ENCODE measurements at regions not wholly inside any gene's neighbourhood (a gene's known extent, or its start where the extent isn't known, plus 50 kb on each side); places are given as distances from the start of the nearest gene placed in this dataset.
A peak's percentile ranks its signal among the peaks of the same experiment; 100 is the strongest.

GRCh38 chr9:129316281-129317030 is 138.4 kb upstream of the IER5L start:
- H3K27me3 ChIP-seq (replicated peaks; ENCODE audit: insufficient read depth) = no peaks in the 10 kb centered on the region
- peak overlapping the region; percentile 81 for H3K27ac ChIP-seq
- H2AFZ ChIP-seq = no peak overlapping the region
- peaks cover 42% of the 10 kb centered on the region for H3K4me1 ChIP-seq (ENCODE audit: insufficient read depth)
- no peak overlapping the region for H3K4me3 ChIP-seq
- no peak overlapping the region for H3K4me2 ChIP-seq (ENCODE audit: unreplicated experiment)
- no peaks in the 10 kb centered on the region for H4K20me1 ChIP-seq (ENCODE audit: insufficient read depth)
- no peaks in the 10 kb centered on the region for H3K36me3 ChIP-seq (ENCODE audit: low read depth)
- TF ChIP-seq EZH2 (IDR thresholded peaks at IDR 0.05; ENCODE audit: insufficient read depth, poor library complexity, severe bottlenecking) (no peak), EZH2phosphoT487 (IDR thresholded peaks at IDR 0.05; ENCODE audit: insufficient read depth, low read depth) (no peak)
- no peak for DNase-seq
- WGBS, 2 experiments (ENCODE audit: low coverage in 1 of 2, low lambda C conversion rate in 2 of 2, missing lambda C conversion rate in 2 of 2) = 86 to 87% methylated on average over 13 to 14 of the region's 14 CpGs
- H3F3A ChIP-seq (ENCODE audit: insufficient read depth) = peaks cover 12% of the 10 kb centered on the region
- in situ Hi-C loops (cut with MboI) = no loop called here
- H3K9me2 ChIP-seq (ENCODE audit: insufficient read depth) = no peaks in the 10 kb centered on the region
- no peaks in the 10 kb centered on the region for H3K79me2 ChIP-seq (ENCODE audit: insufficient read depth)
- H3K9ac ChIP-seq = 0 out of 2 replicates have a peak overlapping the region, but pooled peaks have one; percentile 56
- H3K9me3 ChIP-seq (ENCODE audit: low read depth) = no peaks in the 10 kb centered on the region

DNA sequence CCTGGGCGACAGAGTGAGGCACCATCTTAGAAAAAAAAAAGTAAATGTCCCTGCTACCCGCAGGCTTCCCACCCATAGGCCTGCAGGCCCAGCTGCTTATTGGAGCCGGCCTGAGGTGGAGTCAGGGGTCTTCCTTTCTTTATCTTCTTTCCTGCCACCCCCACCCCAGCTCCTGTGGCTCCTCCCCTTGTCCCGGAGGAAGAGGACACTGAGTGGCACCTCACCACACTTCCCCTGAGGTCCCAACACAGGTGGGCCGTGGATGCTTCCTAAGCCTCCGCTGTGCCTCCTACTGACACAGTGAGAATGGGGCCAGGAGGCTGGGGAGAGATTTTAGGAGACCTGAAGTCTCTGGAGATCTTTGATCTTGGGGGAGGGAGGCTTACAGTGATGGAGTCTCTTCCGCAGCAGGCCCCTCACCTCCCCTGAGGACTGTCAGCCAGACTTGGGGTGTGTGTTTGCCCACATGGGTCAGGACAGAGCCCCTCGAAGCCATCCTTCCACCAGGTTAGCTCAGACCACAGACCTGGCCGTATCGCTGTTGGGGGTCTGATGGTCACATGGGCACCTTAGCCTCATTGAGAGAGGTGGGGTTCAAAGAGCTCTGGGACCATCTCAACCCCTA is 135.4 kb upstream of the IER5L start:
- no peaks in the 10 kb centered on the region for H3K36me3 ChIP-seq (ENCODE audit: low read depth)
- TF ChIP-seq EZH2phosphoT487 (IDR thresholded peaks at IDR 0.05; ENCODE audit: insufficient read depth, low read depth) (no peak), EZH2 (IDR thresholded peaks at IDR 0.05; ENCODE audit: insufficient read depth, poor library complexity, severe bottlenecking) (no peak)
- WGBS, 2 experiments (ENCODE audit: low coverage in 1 of 2, low lambda C conversion rate in 2 of 2, missing lambda C conversion rate in 2 of 2) = 83 to 87% methylated on average over 10 of the region's 10 CpGs
- H3K79me2 ChIP-seq (ENCODE audit: insufficient read depth) = no peaks in the 10 kb centered on the region
- in situ Hi-C loops (cut with MboI) = no loop called here
- H3K27ac ChIP-seq = no peak overlapping the region
- H3K27me3 ChIP-seq (replicated peaks; ENCODE audit: insufficient read depth) = no peaks in the 10 kb centered on the region
- no peak overlapping the region for H2AFZ ChIP-seq
- no peaks in the 10 kb centered on the region for H3K9me3 ChIP-seq (ENCODE audit: low read depth)
- H3K4me3 ChIP-seq = no peak overlapping the region
- H3K4me1 ChIP-seq (ENCODE audit: insufficient read depth) = peaks cover 28% of the 10 kb centered on the region
- no peak overlapping the region for H3K9ac ChIP-seq
- no peaks in the 10 kb centered on the region for H4K20me1 ChIP-seq (ENCODE audit: insufficient read depth)
- no peak for DNase-seq
- peaks cover 12% of the 10 kb centered on the region for H3F3A ChIP-seq (ENCODE audit: insufficient read depth)
- no peaks in the 10 kb centered on the region for H3K9me2 ChIP-seq (ENCODE audit: insufficient read depth)
- H3K4me2 ChIP-seq (ENCODE audit: unreplicated experiment) = no peak overlapping the region

- no peak for DNase-seq
- no peaks in the 10 kb centered on the region for H4K20me1 ChIP-seq (ENCODE audit: insufficient read depth)
- no peak overlapping the region for H3K9ac ChIP-seq
- no peaks in the 10 kb centered on the region for H3K9me3 ChIP-seq (ENCODE audit: low read depth)
- H3F3A ChIP-seq (ENCODE audit: insufficient read depth) = peaks cover 7% of the 10 kb centered on the region
- no peak overlapping the region for H3K4me3 ChIP-seq
- peaks cover 19% of the 10 kb centered on the region for H3K4me1 ChIP-seq (ENCODE audit: insufficient read depth)
- no peaks in the 10 kb centered on the region for H3K9me2 ChIP-seq (ENCODE audit: insufficient read depth)
- no peaks in the 10 kb centered on the region for H3K79me2 ChIP-seq (ENCODE audit: insufficient read depth)
- H2AFZ ChIP-seq = no peak overlapping the region
- WGBS, 2 experiments (ENCODE audit: low coverage in 1 of 2, low lambda C conversion rate in 2 of 2, missing lambda C conversion rate in 2 of 2) = 80 to 82% methylated on average over 16 of the region's 16 CpGs
- in situ Hi-C loops (cut with MboI) = no loop called here
- no peaks in the 10 kb centered on the region for H3K27me3 ChIP-seq (replicated peaks; ENCODE audit: insufficient read depth)
- TF ChIP-seq EZH2phosphoT487 (IDR thresholded peaks at IDR 0.05; ENCODE audit: insufficient read depth, low read depth) (no peak), EZH2 (IDR thresholded peaks at IDR 0.05; ENCODE audit: insufficient read depth, poor library complexity, severe bottlenecking) (no peak)
- H3K36me3 ChIP-seq (ENCODE audit: low read depth) = no peaks in the 10 kb centered on the region
- no peak overlapping the region for H3K27ac ChIP-seq
- H3K4me2 ChIP-seq (ENCODE audit: unreplicated experiment) = no peak overlapping the region
Observed at GRCh38 chr9:129312251-129313122, 134.4 kb upstream of the IER5L start.

DNA sequence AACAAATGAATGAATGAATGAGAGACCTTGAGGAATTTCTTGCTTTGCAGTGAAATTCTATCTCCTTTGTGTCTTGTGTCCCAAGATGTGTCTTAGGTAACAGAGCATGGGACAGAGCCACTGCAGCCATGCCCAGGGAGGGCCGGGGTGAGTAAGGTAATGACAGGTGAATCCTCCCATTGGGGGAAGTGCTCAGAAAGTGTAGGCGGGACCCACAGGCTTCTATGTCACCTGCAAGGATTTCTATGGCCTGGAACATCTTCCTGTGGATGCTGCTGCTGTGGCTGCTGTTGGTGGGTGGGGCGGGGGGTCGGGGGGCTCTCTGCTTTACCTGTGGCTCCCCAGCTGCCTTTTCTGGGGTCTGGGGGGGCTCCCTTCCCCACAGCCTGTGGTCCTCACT is 133.6 kb upstream of the IER5L start:
- H3K9ac ChIP-seq = no peak overlapping the region
- no peaks in the 10 kb centered on the region for H3K9me3 ChIP-seq (ENCODE audit: low read depth)
- peaks cover 7% of the 10 kb centered on the region for H3F3A ChIP-seq (ENCODE audit: insufficient read depth)
- H3K79me2 ChIP-seq (ENCODE audit: insufficient read depth) = no peaks in the 10 kb centered on the region
- H2AFZ ChIP-seq = no peak overlapping the region
- TF ChIP-seq EZH2phosphoT487 (IDR thresholded peaks at IDR 0.05; ENCODE audit: insufficient read depth, low read depth) (no peak), EZH2 (IDR thresholded peaks at IDR 0.05; ENCODE audit: insufficient read depth, poor library complexity, severe bottlenecking) (no peak)
- H3K36me3 ChIP-seq (ENCODE audit: low read depth) = no peaks in the 10 kb centered on the region
- no peaks in the 10 kb centered on the region for H3K27me3 ChIP-seq (replicated peaks; ENCODE audit: insufficient read depth)
- peaks cover 19% of the 10 kb centered on the region for H3K4me1 ChIP-seq (ENCODE audit: insufficient read depth)
- WGBS, 2 experiments (ENCODE audit: low coverage in 1 of 2, low lambda C conversion rate in 2 of 2, missing lambda C conversion rate in 2 of 2) = 59 to 65% methylated on average over 4 of the region's 4 CpGs
- H4K20me1 ChIP-seq (ENCODE audit: insufficient read depth) = no peaks in the 10 kb centered on the region
- no peak overlapping the region for H3K27ac ChIP-seq
- H3K4me2 ChIP-seq (ENCODE audit: unreplicated experiment) = no peak overlapping the region
- no peak overlapping the region for H3K4me3 ChIP-seq
- in situ Hi-C loops (cut with MboI) = no loop called here
- H3K9me2 ChIP-seq (ENCODE audit: insufficient read depth) = no peaks in the 10 kb centered on the region
- DNase-seq = no peak

Measured in GM23248 (cell line).